Gastrocnemius medialis (tissue), 4 donors: ENCODE measurements at regions not wholly inside any gene's neighbourhood (a gene's known extent, or its start where the extent isn't known, plus 50 kb on each side); places are given as distances from the start of the nearest gene placed in this dataset.

Experiments
- ATAC-seq, 2 donors: fragments of 150-250 bp; one replicate each; pipeline ENCODE4 v1.9.1; 2016
- DNase-seq, 2 donors: peaks; one replicate each; pipeline ENCODE4 v3.0.0-alpha.2; 2019
- H3K27ac ChIP-seq, 4 donors: fragments of 200-600 bp; sonication (generic); 1 replicate in 1 of 4; 2 replicates in 3 of 4; pipeline ENCODE4 v1.5.1; 2016 to 2018; ENCODE audit warnings: mild to moderate bottlenecking in 2 of 4, moderate library complexity in 1 of 4
- H3K27me3 ChIP-seq, 3 donors: fragments of 200-600 bp; sonication (generic) in 2 of 3; 1 replicate in 1 of 3; 2 replicates in 2 of 3; pipeline versions ENCODE4 v1.5.1 to v1.6.0; 2016 to 2019; ENCODE audit warnings: mild to moderate bottlenecking in 1 of 3, moderate library complexity in 1 of 3
- H3K36me3 ChIP-seq, 2 donors: fragments of 200-600 bp; sonication (generic) in 1 of 2; one replicate each; pipeline ENCODE4 v1.5.1; 2017 to 2018
- H3K4me1 ChIP-seq, 2 donors: fragments of 200-600 bp; sonication (generic) in 1 of 2; one replicate each; pipeline ENCODE4 v1.5.1; 2016 to 2017; ENCODE audit warnings: mild to moderate bottlenecking in 2 of 2
- H3K4me3 ChIP-seq, 4 donors: fragments of 200-600 bp; sonication (generic) in 3 of 4; 1 replicate in 1 of 4; 2 replicates in 3 of 4; pipeline ENCODE4 v1.5.1; 2016 to 2019; ENCODE audit warnings: mild to moderate bottlenecking in 2 of 4
- H3K9me3 ChIP-seq, 3 donors: fragments of 200-600 bp; sonication (generic) in 2 of 3; 1 replicate in 1 of 3; 2 replicates in 2 of 3; pipeline ENCODE4 v1.5.1; 2016 to 2019
- POLR2A ChIP-seq, 2 donors: fragments of 450-650 bp; IDR thresholded peaks; one replicate each; pipeline ENCODE4 v1.6.1; 2017; ENCODE audit warnings: antibody characterized with exemption in 2 of 2, mild to moderate bottlenecking in 2 of 2, moderate library complexity in 2 of 2
- in situ Hi-C, 4 donors: fragments of 200-750 bp; cut with MboI; loops; one replicate each; pipeline versions ENCODE4 v1.15.0 to v1.8.0; 2017; ENCODE audit warnings: low sequenced_read_pairs in 4 of 4
- intact Hi-C: fragments of 100-400 bp; cut with DNase I; formaldehyde crosslinking; loops from one replicate; pipeline ENCODE4 v1.15.1; 2023; ENCODE audit warnings: low total_unique reads
- TF ChIP-seq, protein P1 (sequence below), 5 experiments: fragments of 450-650 bp in 3 of 5; fragments of 200-600 bp in 2 of 5; sonication (generic) in 2 of 5; IDR thresholded peaks in 4 of 5; conservative IDR thresholded peaks in 1 of 5; 1 replicate in 4 of 5; 2 replicates in 1 of 5; pipeline ENCODE4 v1.5.1; 2016 to 2019; ENCODE audit warnings: antibody characterized with exemption in 5 of 5, mild to moderate bottlenecking in 3 of 5, moderate library complexity in 3 of 5

DNA sequence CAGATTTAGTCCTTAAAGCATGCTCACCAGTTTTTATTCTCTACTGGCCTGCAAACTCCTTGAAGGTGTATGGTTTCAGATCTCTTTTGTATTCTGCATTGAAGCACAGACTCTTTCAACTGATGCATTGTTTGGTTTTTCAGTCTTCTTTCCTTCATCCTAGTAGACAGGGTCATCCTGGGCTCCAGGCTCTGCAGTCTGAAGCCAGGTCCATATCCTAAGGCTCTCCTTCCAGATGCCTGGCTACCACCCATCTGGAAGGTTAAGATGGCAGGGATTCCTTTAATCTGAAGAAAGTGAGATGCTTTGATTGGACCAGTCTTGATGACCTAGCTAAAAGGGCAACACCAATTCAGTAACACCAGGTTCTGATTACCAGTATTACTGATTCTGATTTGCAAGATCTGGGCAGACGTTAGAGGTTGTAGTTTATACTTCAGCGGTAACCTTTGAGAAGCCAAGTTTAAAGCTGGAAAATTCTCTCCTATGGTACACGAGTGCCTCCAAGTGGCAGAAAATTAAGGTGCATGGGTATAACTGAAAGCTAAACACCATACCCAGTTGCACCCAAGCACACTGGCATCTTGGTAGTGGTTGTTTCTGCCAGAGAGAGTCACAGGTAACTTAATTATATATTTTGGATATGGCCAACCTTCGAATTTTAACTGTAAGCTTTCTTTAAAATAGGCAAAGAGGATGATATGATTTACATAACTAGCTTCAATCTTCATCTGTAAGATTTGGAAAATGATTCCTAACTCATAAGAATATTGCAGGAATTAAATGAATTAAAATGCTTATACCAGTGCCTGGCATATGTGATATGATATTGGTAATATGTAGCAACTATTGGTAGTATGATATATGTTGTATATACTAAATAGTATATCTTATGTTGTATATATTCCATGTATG lies 1651.9 kb upstream of the MIR17HG start:
- intact Hi-C loops (no loop called here), in situ Hi-C loops (no loop called here)
- DNase-seq (no peak), ATAC-seq (no peak)
- H3K27me3 ChIP-seq: no peaks in the 10 kb centered on the region
- no peaks in the 10 kb centered on the region for H3K4me1 ChIP-seq
- no peaks in the 10 kb centered on the region for H3K9me3 ChIP-seq
- H3K4me3 ChIP-seq: no peak overlapping the region
- no peaks in the 10 kb centered on the region for H3K36me3 ChIP-seq
- no peak for TF ChIP-seq POLR2A (IDR thresholded peaks at IDR 0.05)
- TF ChIP-seq, protein P1, sequence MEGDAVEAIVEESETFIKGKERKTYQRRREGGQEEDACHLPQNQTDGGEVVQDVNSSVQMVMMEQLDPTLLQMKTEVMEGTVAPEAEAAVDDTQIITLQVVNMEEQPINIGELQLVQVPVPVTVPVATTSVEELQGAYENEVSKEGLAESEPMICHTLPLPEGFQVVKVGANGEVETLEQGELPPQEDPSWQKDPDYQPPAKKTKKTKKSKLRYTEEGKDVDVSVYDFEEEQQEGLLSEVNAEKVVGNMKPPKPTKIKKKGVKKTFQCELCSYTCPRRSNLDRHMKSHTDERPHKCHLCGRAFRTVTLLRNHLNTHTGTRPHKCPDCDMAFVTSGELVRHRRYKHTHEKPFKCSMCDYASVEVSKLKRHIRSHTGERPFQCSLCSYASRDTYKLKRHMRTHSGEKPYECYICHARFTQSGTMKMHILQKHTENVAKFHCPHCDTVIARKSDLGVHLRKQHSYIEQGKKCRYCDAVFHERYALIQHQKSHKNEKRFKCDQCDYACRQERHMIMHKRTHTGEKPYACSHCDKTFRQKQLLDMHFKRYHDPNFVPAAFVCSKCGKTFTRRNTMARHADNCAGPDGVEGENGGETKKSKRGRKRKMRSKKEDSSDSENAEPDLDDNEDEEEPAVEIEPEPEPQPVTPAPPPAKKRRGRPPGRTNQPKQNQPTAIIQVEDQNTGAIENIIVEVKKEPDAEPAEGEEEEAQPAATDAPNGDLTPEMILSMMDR (IDR thresholded peaks at IDR 0.05 in 4 of 5, conservative IDR thresholded peaks at IDR 0.05 in 1 of 5): peak in 1 of 5 experiments; percentile 28
- H3K27ac ChIP-seq: no peak overlapping the region

DNA sequence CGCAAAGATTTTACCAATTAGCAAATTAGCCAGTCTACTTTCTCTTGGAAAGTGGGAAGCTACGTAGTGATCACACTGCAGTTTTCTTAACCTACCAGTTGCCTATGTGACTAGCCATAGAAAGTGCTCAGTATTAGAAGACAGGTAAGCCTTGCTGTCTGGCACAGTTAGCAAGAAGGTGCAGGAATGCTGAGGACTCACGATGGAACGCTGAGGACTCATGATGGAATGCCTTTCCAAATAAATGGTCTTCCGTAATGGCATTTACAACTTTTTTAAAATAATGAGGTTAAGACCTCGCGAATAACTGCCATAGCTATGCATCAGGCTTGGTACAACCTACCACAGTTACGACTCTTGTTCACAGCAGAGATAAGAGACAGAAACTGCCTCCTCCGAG lies 1645.6 kb upstream of the MIR17HG start:
- no peak for DNase-seq
- TF ChIP-seq POLR2A (IDR thresholded peaks at IDR 0.05): no peak
- TF ChIP-seq, protein P1 (IDR thresholded peaks at IDR 0.05 in 4 of 5, conservative IDR thresholded peaks at IDR 0.05 in 1 of 5): no peak
- Histone ChIP-seq H3K4me1 (no peaks in the 10 kb centered on the region), H3K27me3 (no peaks in the 10 kb centered on the region), H3K36me3 (no peaks in the 10 kb centered on the region), H3K4me3 (no peak overlapping the region), H3K9me3 (no peaks in the 10 kb centered on the region), H3K27ac (no peak overlapping the region)
- in situ Hi-C loops (no loop called here), intact Hi-C loops (no loop called here)
- no peak for ATAC-seq

DNA sequence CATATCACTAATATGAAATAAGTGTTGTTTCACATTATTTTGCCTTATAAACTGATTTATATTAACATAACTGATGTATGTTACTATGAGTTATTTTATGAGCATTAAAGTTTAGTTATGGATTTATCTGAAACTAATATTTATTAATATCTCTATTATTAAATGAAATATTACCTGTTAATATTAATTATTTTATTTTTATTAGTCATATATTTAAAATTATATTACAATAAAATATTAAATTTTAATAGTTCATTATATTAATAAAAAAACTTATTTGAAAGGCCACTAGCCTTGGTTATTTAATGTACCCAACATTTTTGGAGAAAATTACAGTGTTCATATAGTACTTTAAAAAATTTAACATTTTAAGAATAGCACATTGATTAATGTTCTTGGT lies 1643.4 kb upstream of the MIR17HG start:
- in situ Hi-C loops: no loop called here
- intact Hi-C loops: no loop called here
- no peak for DNase-seq
- TF ChIP-seq, protein P1 (IDR thresholded peaks at IDR 0.05 in 4 of 5, conservative IDR thresholded peaks at IDR 0.05 in 1 of 5): no peak
- TF ChIP-seq POLR2A (IDR thresholded peaks at IDR 0.05): no peak
- Histone ChIP-seq H3K27me3 (no peaks in the 10 kb centered on the region), H3K9me3 (no peaks in the 10 kb centered on the region), H3K4me3 (no peak overlapping the region), H3K36me3 (no peaks in the 10 kb centered on the region), H3K4me1 (no peaks in the 10 kb centered on the region), H3K27ac (no peak overlapping the region)
- ATAC-seq: no peak

DNA sequence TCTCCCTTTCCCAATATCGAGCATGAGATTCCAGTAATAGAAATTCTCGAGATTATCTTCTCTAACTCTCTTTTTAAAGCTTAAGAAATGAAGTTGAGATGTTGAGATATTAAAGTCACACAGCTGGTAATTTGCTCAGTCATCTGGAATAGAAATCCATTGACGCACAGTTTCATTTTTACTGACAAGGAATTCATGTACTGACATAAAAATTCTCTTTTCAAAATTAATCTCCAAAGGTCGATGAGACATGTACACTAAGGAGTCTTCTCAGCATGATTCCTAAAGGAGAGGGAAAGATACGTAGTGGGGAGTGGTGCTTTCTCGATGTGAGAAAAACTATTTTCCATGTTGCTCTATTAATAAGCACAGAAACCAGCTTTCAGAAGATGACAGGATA lies 1639.5 kb upstream of the MIR17HG start:
- in situ Hi-C loops: no loop called here
- DNase-seq (no peak), ATAC-seq (no peak)
- intact Hi-C loops: no loop called here
- Histone ChIP-seq H3K4me1 (no peaks in the 10 kb centered on the region), H3K27me3 (no peaks in the 10 kb centered on the region), H3K4me3 (no peak overlapping the region), H3K9me3 (no peaks in the 10 kb centered on the region), H3K27ac (no peak overlapping the region), H3K36me3 (no peaks in the 10 kb centered on the region)
- no peak for TF ChIP-seq POLR2A (IDR thresholded peaks at IDR 0.05)
- TF ChIP-seq, protein P1 (IDR thresholded peaks at IDR 0.05 in 4 of 5, conservative IDR thresholded peaks at IDR 0.05 in 1 of 5): no peak
